ENCODE measurements at regions not wholly inside any gene's neighbourhood (a gene's known extent, or its start where the extent isn't known, plus 50 kb on each side); places are given as distances from the start of the nearest gene placed in this dataset.

- H3K9me3 ChIP-seq (ENCODE audit: control insufficient read depth, low read length, poor library complexity, severe bottlenecking): no peaks in the 10 kb centered on the region
- Mint-ChIP-seq H3K4me1 (peaks cover 10% of the 10 kb centered on the region), H3K27me3 (peaks cover 40% of the 10 kb centered on the region), H3K4me3 (no peak overlapping the region), H3K36me3 (ENCODE audit: low read depth) (peaks cover 5% of the 10 kb centered on the region), H3K27ac (no peak overlapping the region)
- ATAC-seq: no peak
- no peak for DNase-seq
Measured at GRCh38 chr17:77568540-77568939, 390.0 kb upstream of the TNRC6C start.

GRCh38 chr17:77569846-77570564 is 388.5 kb upstream of the TNRC6C start:
- Mint-ChIP-seq H3K4me1 (peaks cover 10% of the 10 kb centered on the region), H3K27me3 (peaks cover 40% of the 10 kb centered on the region), H3K27ac (no peak overlapping the region), H3K4me3 (no peak overlapping the region), H3K36me3 (ENCODE audit: low read depth) (peaks cover 5% of the 10 kb centered on the region)
- ATAC-seq (no peak), DNase-seq (no peak)
- H3K9me3 ChIP-seq (ENCODE audit: control insufficient read depth, low read length, poor library complexity, severe bottlenecking): no peaks in the 10 kb centered on the region

- ATAC-seq (no peak), DNase-seq (no peak)
- H3K27ac Mint-ChIP-seq: no peak overlapping the region
- no peaks in the 10 kb centered on the region for H3K9me3 ChIP-seq (ENCODE audit: control insufficient read depth, low read length, poor library complexity, severe bottlenecking)
- peaks cover 5% of the 10 kb centered on the region for H3K36me3 Mint-ChIP-seq (ENCODE audit: low read depth)
- H3K4me3 Mint-ChIP-seq: no peak overlapping the region
- peaks cover 40% of the 10 kb centered on the region for H3K27me3 Mint-ChIP-seq
- H3K4me1 Mint-ChIP-seq: peaks cover 10% of the 10 kb centered on the region
Measured at GRCh38 chr17:77570565-77570898, 388.0 kb upstream of the TNRC6C start.

GRCh38 chr17:77571155-77571981 is 387.1 kb upstream of the TNRC6C start:
- Mint-ChIP-seq H3K36me3 (ENCODE audit: low read depth) (peaks cover 3% of the 10 kb centered on the region), H3K27ac (peak overlapping the region; percentile 6), H3K27me3 (peaks cover 33% of the 10 kb centered on the region), H3K4me1 (peaks cover 8% of the 10 kb centered on the region), H3K4me3 (peak overlapping the region; percentile 41)
- H3K9me3 ChIP-seq (ENCODE audit: control insufficient read depth, low read length, poor library complexity, severe bottlenecking): no peaks in the 10 kb centered on the region
- ATAC-seq: peak; percentile 47
- DNase-seq: no peak

GRCh38 chr17:77572065-77572601 is 386.4 kb upstream of the TNRC6C start:
- DNase-seq (no peak), ATAC-seq (no peak)
- Mint-ChIP-seq H3K27me3 (peaks cover 33% of the 10 kb centered on the region), H3K36me3 (ENCODE audit: low read depth) (peaks cover 3% of the 10 kb centered on the region), H3K4me1 (peaks cover 8% of the 10 kb centered on the region), H3K27ac (peak overlapping the region; percentile 6), H3K4me3 (peak overlapping the region; percentile 41)
- H3K9me3 ChIP-seq (ENCODE audit: control insufficient read depth, low read length, poor library complexity, severe bottlenecking): no peaks in the 10 kb centered on the region

GRCh38 chr17:77572851-77573250 is 385.7 kb upstream of the TNRC6C start:
- H3K36me3 Mint-ChIP-seq (ENCODE audit: low read depth): peaks cover 3% of the 10 kb centered on the region
- peak overlapping the region; percentile 58 for H3K4me3 Mint-ChIP-seq
- H3K4me1 Mint-ChIP-seq: peaks cover 8% of the 10 kb centered on the region

GRCh38 chr17:77577491-77577890 is 381.0 kb upstream of the TNRC6C start:
- DNase-seq: no peak
- Mint-ChIP-seq H3K36me3 (ENCODE audit: low read depth) (peaks cover 3% of the 10 kb centered on the region), H3K27ac (no peak overlapping the region), H3K27me3 (peaks cover 23% of the 10 kb centered on the region), H3K4me1 (peaks cover 3% of the 10 kb centered on the region), H3K4me3 (no peak overlapping the region)
- no peaks in the 10 kb centered on the region for H3K9me3 ChIP-seq (ENCODE audit: control insufficient read depth, low read length, poor library complexity, severe bottlenecking)
- ATAC-seq: no peak

More at GRCh38 chr17:77572851-77573250, 385.7 kb upstream of the TNRC6C start:
- DNase-seq: no peak
- ATAC-seq: no peak
- Mint-ChIP-seq H3K27me3 (peaks cover 33% of the 10 kb centered on the region), H3K27ac (no peak overlapping the region)
- no peaks in the 10 kb centered on the region for H3K9me3 ChIP-seq (ENCODE audit: control insufficient read depth, low read length, poor library complexity, severe bottlenecking)

- peaks cover 3% of the 10 kb centered on the region for H3K4me1 Mint-ChIP-seq
- DNase-seq (no peak), ATAC-seq (no peak)
- no peak overlapping the region for H3K4me3 Mint-ChIP-seq
- H3K27ac Mint-ChIP-seq: no peak overlapping the region
- H3K36me3 Mint-ChIP-seq (ENCODE audit: low read depth): no peaks in the 10 kb centered on the region
- H3K9me3 ChIP-seq (ENCODE audit: control insufficient read depth, low read length, poor library complexity, severe bottlenecking): no peaks in the 10 kb centered on the region
- peaks cover 13% of the 10 kb centered on the region for H3K27me3 Mint-ChIP-seq
Measured at GRCh38 chr17:77579131-77579530, 379.4 kb upstream of the TNRC6C start.

- DNase-seq: no peak
- H3K4me3 Mint-ChIP-seq: no peak overlapping the region
- H3K27ac Mint-ChIP-seq: no peak overlapping the region
- H3K9me3 ChIP-seq (ENCODE audit: control insufficient read depth, low read length, poor library complexity, severe bottlenecking): no peaks in the 10 kb centered on the region
- H3K36me3 Mint-ChIP-seq (ENCODE audit: low read depth): no peaks in the 10 kb centered on the region
- H3K4me1 Mint-ChIP-seq: peaks cover 3% of the 10 kb centered on the region
- peak; percentile 16 for ATAC-seq
- H3K27me3 Mint-ChIP-seq: peaks cover 9% of the 10 kb centered on the region
Measured at GRCh38 chr17:77579682-77580081, 378.8 kb upstream of the TNRC6C start.

- peaks cover 9% of the 10 kb centered on the region for H3K27me3 Mint-ChIP-seq
- H3K9me3 ChIP-seq (ENCODE audit: control insufficient read depth, low read length, poor library complexity, severe bottlenecking): no peaks in the 10 kb centered on the region
- H3K4me1 Mint-ChIP-seq: peaks cover 3% of the 10 kb centered on the region
- no peak overlapping the region for H3K4me3 Mint-ChIP-seq
- no peak for DNase-seq
- H3K27ac Mint-ChIP-seq: no peak overlapping the region
- H3K36me3 Mint-ChIP-seq (ENCODE audit: low read depth): peaks cover 2% of the 10 kb centered on the region
- ATAC-seq: no peak
Measured at GRCh38 chr17:77580531-77581270, 377.8 kb upstream of the TNRC6C start.

GRCh38 chr17:77581480-77581879 is 377.0 kb upstream of the TNRC6C start:
- ATAC-seq (no peak), DNase-seq (no peak)

GRCh38 chr17:77585142-77585860 is 373.2 kb upstream of the TNRC6C start:
- ATAC-seq (no peak), DNase-seq (no peak)
- Mint-ChIP-seq H3K36me3 (ENCODE audit: low read depth) (peaks cover 2% of the 10 kb centered on the region), H3K27me3 (peaks cover 5% of the 10 kb centered on the region), H3K4me3 (no peak overlapping the region), H3K27ac (no peak overlapping the region), H3K4me1 (no peaks in the 10 kb centered on the region)
- H3K9me3 ChIP-seq (ENCODE audit: control insufficient read depth, low read length, poor library complexity, severe bottlenecking): no peaks in the 10 kb centered on the region

More at GRCh38 chr17:77581480-77581879, 377.0 kb upstream of the TNRC6C start:
- H3K4me1 Mint-ChIP-seq: peaks cover 3% of the 10 kb centered on the region
- H3K27ac Mint-ChIP-seq: no peak overlapping the region
- H3K4me3 Mint-ChIP-seq: no peak overlapping the region
- peaks cover 2% of the 10 kb centered on the region for H3K36me3 Mint-ChIP-seq (ENCODE audit: low read depth)
- H3K9me3 ChIP-seq (ENCODE audit: control insufficient read depth, low read length, poor library complexity, severe bottlenecking): no peaks in the 10 kb centered on the region
- H3K27me3 Mint-ChIP-seq: peaks cover 13% of the 10 kb centered on the region
